GM23338 (cell line): ENCODE measurements at regions not wholly inside any gene's neighbourhood (a gene's known extent, or its start where the extent isn't known, plus 50 kb on each side); places are given as distances from the start of the nearest gene placed in this dataset.
A peak's percentile ranks its signal among the peaks of the same experiment; 100 is the strongest.

Experiments used
- ATAC-seq: fragments of 200-7000 bp; cut with Tn5 transposase; 3 replicates; pipeline ENCODE4 v1.9.1; 2020
- DNase-seq: peaks from one replicate; pipeline ENCODE4 v3.0.0-alpha.2; 2015; ENCODE audit warnings: low spot score
- H2AFZ ChIP-seq: fragments of 200-600 bp; sonication (generic); 2 replicates; pipeline ENCODE4 v1.8.0; 2016; ENCODE audit warnings: antibody characterized with exemption, mild to moderate bottlenecking, moderate library complexity
- H3F3A ChIP-seq: fragments of 200-600 bp; sonication (generic); replicated peaks from 2 replicates; pipeline ENCODE4 v1.8.0; 2017; ENCODE audit warnings: antibody characterized with exemption, mixed run types, low read depth
- H3K27ac ChIP-seq: fragments of 200-600 bp; sonication (generic); 2 replicates; pipeline ENCODE4 v1.6.1; 2016; ENCODE audit warnings: low read depth
- H3K27me3 ChIP-seq: fragments of 200-600 bp; sonication (generic); 2 replicates; pipeline ENCODE4 v1.8.0; 2016; ENCODE audit warnings: mild to moderate bottlenecking, mixed run types, moderate library complexity; ENCODE audit not compliant: insufficient read depth
- H3K36me3 ChIP-seq: fragments of 200-600 bp; sonication (generic); 2 replicates; pipeline ENCODE4 v1.8.0; 2016; ENCODE audit warnings: mild to moderate bottlenecking; ENCODE audit not compliant: insufficient read depth
- H3K4me1 ChIP-seq: fragments of 200-600 bp; sonication (generic); 2 replicates; pipeline ENCODE4 v1.8.0; 2016; ENCODE audit warnings: mild to moderate bottlenecking, moderate library complexity; ENCODE audit not compliant: insufficient read depth
- H3K4me2 ChIP-seq: fragments of 200-600 bp; sonication (generic); 2 replicates; pipeline ENCODE4 v1.7.1; 2017; ENCODE audit warnings: mixed run types
- H3K4me3 ChIP-seq: fragments of 200-600 bp; sonication (generic); 2 replicates; pipeline ENCODE4 v1.6.1; 2016; ENCODE audit warnings: mixed run types
- H3K79me2 ChIP-seq: fragments of 200-600 bp; sonication (generic); replicated peaks from 2 replicates; pipeline ENCODE4 v1.8.0; 2017; ENCODE audit warnings: mild to moderate bottlenecking; ENCODE audit not compliant: insufficient read depth
- H3K9me2 ChIP-seq: fragments of 200-600 bp; sonication (generic); 2 replicates; pipeline ENCODE4 v1.8.0; 2017; ENCODE audit not compliant: insufficient read depth
- H4K20me1 ChIP-seq: fragments of 200-600 bp; sonication (generic); replicated peaks from 2 replicates; pipeline ENCODE4 v1.8.0; 2017; ENCODE audit warnings: mild to moderate bottlenecking; ENCODE audit not compliant: insufficient read depth
- H3K27ac Mint-ChIP-seq: 2 replicates; pipeline ENCODE4 v1.8.0; 2020; ENCODE audit warnings: inconsistent platforms, mild to moderate bottlenecking, moderate library complexity, mixed read lengths
- H3K27me3 Mint-ChIP-seq: 3 replicates; pipeline ENCODE4 v1.8.0; 2022; ENCODE audit warnings: low read depth, mild to moderate bottlenecking, moderate library complexity, mixed read lengths, inconsistent platforms; ENCODE audit not compliant: insufficient read depth, poor library complexity
- H3K36me3 Mint-ChIP-seq: 3 replicates; pipeline ENCODE4 v1.8.0; 2021; ENCODE audit warnings: low read depth, mild to moderate bottlenecking, inconsistent platforms, moderate library complexity, mixed read lengths
- H3K4me1 Mint-ChIP-seq: 3 replicates; pipeline ENCODE4 v1.8.0; 2020; ENCODE audit warnings: mild to moderate bottlenecking, inconsistent platforms, mixed read lengths
- H3K4me3 Mint-ChIP-seq: 3 replicates; pipeline ENCODE4 v1.8.0; 2021; ENCODE audit warnings: moderate library complexity, mild to moderate bottlenecking, inconsistent platforms, mixed read lengths
- H3K9me3 Mint-ChIP-seq: 3 replicates; pipeline ENCODE4 v1.8.0; 2020; ENCODE audit warnings: moderate library complexity, mild to moderate bottlenecking, inconsistent platforms, mixed read lengths
- CREB1 ChIP-seq: fragments of 250-450 bp; sonication (Bioruptor Pico); IDR thresholded peaks from 2 replicates; pipeline ENCODE4 v1.5.0; 2020; ENCODE audit warnings: low read depth, mild to moderate bottlenecking, moderate library complexity
- CTCF ChIP-seq, 2 experiments: fragments of 200-600 bp in 1 of 2; sonication (generic) in 1 of 2; conservative IDR thresholded peaks; 2 replicates each; pipeline versions ENCODE4 v1.5.1 to v1.6.1; 2016 to 2017; ENCODE audit warnings: antibody characterized with exemption in 2 of 2, low read depth in 2 of 2, mild to moderate bottlenecking in 2 of 2, moderate library complexity in 1 of 2
- ETS1 ChIP-seq: IDR thresholded peaks from 2 replicates; pipeline ENCODE4 v1.6.1; 2016; ENCODE audit warnings: antibody characterized with exemption
- EZH2 ChIP-seq: fragments of 200-600 bp; sonication (generic); IDR thresholded peaks from one replicate; pipeline ENCODE4 v1.8.0; 2017; ENCODE audit warnings: antibody characterized with exemption, mild to moderate bottlenecking, low read depth; ENCODE audit not compliant: unreplicated experiment
- EZH2phosphoT487 ChIP-seq: fragments of 200-600 bp; sonication (generic); IDR thresholded peaks from one replicate; pipeline ENCODE4 v1.8.1; 2018; ENCODE audit warnings: antibody characterized with exemption; ENCODE audit not compliant: unreplicated experiment
- NANOG ChIP-seq: IDR thresholded peaks from 2 replicates; pipeline ENCODE4 v1.6.1; 2016; ENCODE audit warnings: antibody characterized with exemption, borderline replicate concordance
- POLR2AphosphoS5 ChIP-seq: IDR thresholded peaks from 2 replicates; pipeline ENCODE4 v1.6.1; 2016; ENCODE audit warnings: antibody characterized with exemption, low read depth
- REST ChIP-seq: IDR thresholded peaks from one replicate; pipeline ENCODE4 v1.6.1; 2018; ENCODE audit warnings: antibody characterized with exemption; ENCODE audit not compliant: unreplicated experiment
- STAT1 ChIP-seq: IDR thresholded peaks from one replicate; pipeline ENCODE4 v1.6.1; 2016; ENCODE audit warnings: antibody characterized with exemption; ENCODE audit not compliant: unreplicated experiment
- ZNF114 ChIP-seq: fragments of 250-450 bp; sonication (Bioruptor Pico); IDR thresholded peaks from 2 replicates; pipeline ENCODE4 v1.5.0; 2020; ENCODE audit warnings: mild to moderate bottlenecking, moderate library complexity
- ZNF331 ChIP-seq: fragments of 250-450 bp; sonication (Bioruptor Pico); IDR thresholded peaks from 2 replicates; pipeline ENCODE4 v1.5.0; 2020; ENCODE audit warnings: low read depth, mild to moderate bottlenecking, moderate library complexity
- ZNF462 ChIP-seq: fragments of 250-450 bp; sonication (Bioruptor Pico); IDR thresholded peaks from 2 replicates; pipeline ENCODE4 v1.5.0; 2020; ENCODE audit warnings: mild to moderate bottlenecking, moderate library complexity

GRCh38 chr10:131773370-131774343 lies 127.2 kb upstream of the PPP2R2D start:
- no peaks in the 10 kb centered on the region for H3K79me2 ChIP-seq
- H3K4me3 Mint-ChIP-seq, result no peak overlapping the region
- H3F3A ChIP-seq, result no peaks in the 10 kb centered on the region
- H3K27me3 ChIP-seq, result no peaks in the 10 kb centered on the region
- ATAC-seq, result no peak
- peaks cover 32% of the 10 kb centered on the region for H3K36me3 Mint-ChIP-seq
- H3K4me1 Mint-ChIP-seq, result peaks cover 12% of the 10 kb centered on the region
- no peaks in the 10 kb centered on the region for H3K9me2 ChIP-seq
- H3K27me3 Mint-ChIP-seq, result peaks cover 12% of the 10 kb centered on the region
- no peak for TF ChIP-seq ZNF462
- no peak for TF ChIP-seq ZNF331
- TF ChIP-seq EZH2, result no peak
- no peak for TF ChIP-seq POLR2AphosphoS5
- no peak for TF ChIP-seq ZNF114 (CRISPR knock-in tag)
- TF ChIP-seq NANOG, result no peak
- no peak for TF ChIP-seq ETS1
- TF ChIP-seq CTCF (conservative IDR thresholded peaks at IDR 0.05; ENCODE audit: low read depth in 2 of 2), result no peak
- no peak for TF ChIP-seq STAT1
- no peak for TF ChIP-seq EZH2phosphoT487
- TF ChIP-seq REST, result no peak
- TF ChIP-seq CREB1 (CRISPR knock-in tag), result no peak
- no peak overlapping the region for H3K4me3 ChIP-seq
- no peaks in the 10 kb centered on the region for H3K4me1 ChIP-seq
- DNase-seq, result no peak
- no peaks in the 10 kb centered on the region for H3K36me3 ChIP-seq
- H3K4me2 ChIP-seq, result no peak overlapping the region
- H3K9me3 Mint-ChIP-seq, result peaks cover 41% of the 10 kb centered on the region
- no peaks in the 10 kb centered on the region for H4K20me1 ChIP-seq
- no peak overlapping the region for H3K27ac Mint-ChIP-seq
- 0 out of 2 replicates have a peak overlapping the region, but pooled peaks have one; percentile 23 for H2AFZ ChIP-seq
- H3K27ac ChIP-seq, result no peak overlapping the region
